ENCODE measurements at regions not wholly inside any gene's neighbourhood (a gene's known extent, or its start where the extent isn't known, plus 50 kb on each side); places are given as distances from the start of the nearest gene placed in this dataset.

GRCh38 chr17:74094651-74095050 lies 108.8 kb upstream of the RPL38 start:
- no peak overlapping the region for H3K4me3 ChIP-seq (ENCODE audit: extremely low read depth in 1 of 4, insufficient read depth in 2 of 4, low read depth in 3 of 4, low read length in 4 of 4)
- no peak overlapping the region for H3K4me2 ChIP-seq (ENCODE audit: insufficient read depth in 1 of 2, low read depth in 2 of 2, low read length in 2 of 2)
- H3K27me3 ChIP-seq (replicated peaks in 1 of 4; ENCODE audit: control insufficient read depth in 3 of 4, extremely low read depth in 1 of 4, insufficient read depth in 3 of 4, low read length in 3 of 4): no peaks in the 10 kb centered on the region
- no peak overlapping the region for H3K14ac ChIP-seq (ENCODE audit: insufficient read length)
- ChIA-PET CTCF (ENCODE audit: partially characterized antibody) (interaction anchor here (0.5 to 2.0 kb wide), 5 partner anchors 8 to 273 kb away, joined by 3 to 6 read pairs (median 3); no protein-coding TSS in a partner anchor), POLR2A (ENCODE audit: partially characterized antibody) (no interaction called here)
- H4K8ac ChIP-seq (ENCODE audit: extremely low read depth, insufficient read depth, low read length): no peak overlapping the region
- no peak for DNase-seq (ENCODE audit: low read depth in 1 of 2, low spot score in 2 of 2)
- no peaks in the 10 kb centered on the region for H4K20me1 ChIP-seq (replicated peaks in 1 of 2; ENCODE audit: control insufficient read depth in 1 of 2, insufficient read depth in 2 of 2, low read length in 2 of 2)
- no peak overlapping the region for H2AK5ac ChIP-seq (ENCODE audit: low read depth, low read length)
- no peak overlapping the region for H4K91ac ChIP-seq (replicated peaks; ENCODE audit: insufficient read length, low read length)
- no peak overlapping the region for H3K27ac ChIP-seq (ENCODE audit: low read depth, low read length)
- no peak overlapping the region for H3K4ac ChIP-seq (replicated peaks; ENCODE audit: insufficient read length, low read depth, low read length)
- no peak overlapping the region for H2BK20ac ChIP-seq (ENCODE audit: low read length)
- TF ChIP-seq EGR1 (IDR thresholded peaks at IDR 0.05; ENCODE audit: borderline replicate concordance, low read depth, low read length) (no peak), FOSL1 (IDR thresholded peaks at IDR 0.05; ENCODE audit: insufficient read depth, low read depth, low read length) (no peak), GTF2F1 (IDR thresholded peaks at IDR 0.05; ENCODE audit: borderline replicate concordance, low read depth, low read length) (no peak), TAF1 (IDR thresholded peaks at IDR 0.05; ENCODE audit: low read depth, low read length) (no peak), CEBPB (IDR thresholded peaks at IDR 0.05; ENCODE audit: low read depth, low read length) (no peak), RBBP5 (IDR thresholded peaks at IDR 0.05; ENCODE audit: borderline replicate concordance, low read depth, low read length) (no peak), TCF12 (IDR thresholded peaks at IDR 0.05; ENCODE audit: low read depth, low read length) (no peak), SUZ12 (IDR thresholded peaks at IDR 0.05; ENCODE audit: low read length) (no peak), KDM5A (IDR thresholded peaks at IDR 0.05; ENCODE audit: low read length) (no peak), RFX5 (IDR thresholded peaks at IDR 0.05; ENCODE audit: borderline replicate concordance, low read depth, low read length) (no peak)
- H3K9me3 ChIP-seq (ENCODE audit: insufficient read depth in 2 of 2, low read depth in 1 of 2, low read length in 1 of 2): peaks cover 0 to 4% of the 10 kb centered on the region in 2 experiments; a peak in 1 of 4 replicates
- H3K9ac ChIP-seq (replicated peaks in 1 of 4; ENCODE audit: extremely low read depth in 1 of 4, low read depth in 3 of 4, low read length in 3 of 4): no peak overlapping the region
- H2AFZ ChIP-seq (ENCODE audit: low read length): no peak overlapping the region
- no peak overlapping the region for H3K23ac ChIP-seq (ENCODE audit: insufficient read length)
- no peaks in the 10 kb centered on the region for H3K79me2 ChIP-seq (ENCODE audit: control insufficient read depth in 1 of 2, insufficient read depth in 2 of 2, low read length in 2 of 2)
- H3K79me1 ChIP-seq (ENCODE audit: low read depth, low read length): no peaks in the 10 kb centered on the region
- H3K36me3 ChIP-seq (ENCODE audit: control insufficient read depth in 2 of 4, insufficient read depth in 4 of 4, low read length in 3 of 4): no peaks in the 10 kb centered on the region
- H2BK120ac ChIP-seq (replicated peaks; ENCODE audit: low read depth, low read length): no peak overlapping the region
- no peak overlapping the region for H3K56ac ChIP-seq (replicated peaks; ENCODE audit: insufficient read length, low read depth, low read length)
- H2BK12ac ChIP-seq (ENCODE audit: low read depth, low read length): no peak overlapping the region
- FAIRE-seq: no peak
- peaks cover 7% of the 10 kb centered on the region; the same call in 1 of the 2 replicates for H3K23me2 ChIP-seq (ENCODE audit: low read depth, low read length)
- H2BK5ac ChIP-seq (ENCODE audit: low read depth, low read length): no peak overlapping the region
- no peak overlapping the region for H3K18ac ChIP-seq (ENCODE audit: extremely low read depth, low read length)
- H3K4me1 ChIP-seq (replicated peaks in 1 of 4; ENCODE audit: control insufficient read depth in 3 of 4, insufficient read depth in 4 of 4, low read length in 3 of 4): peaks cover 0 to 3% (median 1%) of the 10 kb centered on the region in 4 experiments; a peak in 3 of 7 replicates
- no peak overlapping the region for H4K5ac ChIP-seq (ENCODE audit: insufficient read length, low read depth, low read length)
- H2BK15ac ChIP-seq (ENCODE audit: low read length): no peak overlapping the region
